Kidney epithelial cell (primary cell): ENCODE measurements at regions not wholly inside any gene's neighbourhood (a gene's known extent, or its start where the extent isn't known, plus 50 kb on each side); places are given as distances from the start of the nearest gene placed in this dataset.

Source experiments
- DNase-seq: peaks from one replicate; pipeline ENCODE4 v3.0.0-alpha.2; 2010; ENCODE audit warnings: low read depth
- H3K27me3 ChIP-seq: 2 replicates; pipeline ENCODE4 v1.6.0; 2011; ENCODE audit warnings: low read length; ENCODE audit not compliant: control insufficient read depth, insufficient read depth
- H3K36me3 ChIP-seq: 2 replicates; pipeline ENCODE4 v1.5.1; 2011; ENCODE audit warnings: low read length; ENCODE audit not compliant: control insufficient read depth, insufficient read depth
- H3K4me3 ChIP-seq: 2 replicates; pipeline ENCODE4 v1.5.1; 2011; ENCODE audit warnings: low read depth, mild to moderate bottlenecking, control low read depth, low read length
- TF ChIP-seq, protein P1 (sequence below): IDR thresholded peaks from 2 replicates; pipeline ENCODE4 v1.5.1; 2011; ENCODE audit warnings: mild to moderate bottlenecking, moderate library complexity, low read length, control low read depth, inconsistent platforms; ENCODE audit not compliant: insufficient read depth, poor library complexity, severe bottlenecking

GRCh38 chr5:7978114-7978513 lies 109.2 kb downstream of the MTRR start:
- TF ChIP-seq, protein P1, sequence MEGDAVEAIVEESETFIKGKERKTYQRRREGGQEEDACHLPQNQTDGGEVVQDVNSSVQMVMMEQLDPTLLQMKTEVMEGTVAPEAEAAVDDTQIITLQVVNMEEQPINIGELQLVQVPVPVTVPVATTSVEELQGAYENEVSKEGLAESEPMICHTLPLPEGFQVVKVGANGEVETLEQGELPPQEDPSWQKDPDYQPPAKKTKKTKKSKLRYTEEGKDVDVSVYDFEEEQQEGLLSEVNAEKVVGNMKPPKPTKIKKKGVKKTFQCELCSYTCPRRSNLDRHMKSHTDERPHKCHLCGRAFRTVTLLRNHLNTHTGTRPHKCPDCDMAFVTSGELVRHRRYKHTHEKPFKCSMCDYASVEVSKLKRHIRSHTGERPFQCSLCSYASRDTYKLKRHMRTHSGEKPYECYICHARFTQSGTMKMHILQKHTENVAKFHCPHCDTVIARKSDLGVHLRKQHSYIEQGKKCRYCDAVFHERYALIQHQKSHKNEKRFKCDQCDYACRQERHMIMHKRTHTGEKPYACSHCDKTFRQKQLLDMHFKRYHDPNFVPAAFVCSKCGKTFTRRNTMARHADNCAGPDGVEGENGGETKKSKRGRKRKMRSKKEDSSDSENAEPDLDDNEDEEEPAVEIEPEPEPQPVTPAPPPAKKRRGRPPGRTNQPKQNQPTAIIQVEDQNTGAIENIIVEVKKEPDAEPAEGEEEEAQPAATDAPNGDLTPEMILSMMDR, result no peak
- no peak for DNase-seq
- H3K36me3 ChIP-seq, result no peaks in the 10 kb centered on the region
- no peaks in the 10 kb centered on the region for H3K27me3 ChIP-seq
- no peak overlapping the region for H3K4me3 ChIP-seq

GRCh38 chr5:7978991-7979390 lies 110.0 kb downstream of the MTRR start:
- Histone ChIP-seq H3K27me3 (no peaks in the 10 kb centered on the region), H3K4me3 (no peak overlapping the region), H3K36me3 (no peaks in the 10 kb centered on the region)
- TF ChIP-seq, protein P1, result no peak
- DNase-seq, result no peak

GRCh38 chr5:7980881-7981280 lies 111.9 kb downstream of the MTRR start:
- no peak for DNase-seq
- Histone ChIP-seq H3K36me3 (no peaks in the 10 kb centered on the region), H3K4me3 (no peak overlapping the region), H3K27me3 (no peaks in the 10 kb centered on the region)
- TF ChIP-seq, protein P1, result no peak

DNA sequence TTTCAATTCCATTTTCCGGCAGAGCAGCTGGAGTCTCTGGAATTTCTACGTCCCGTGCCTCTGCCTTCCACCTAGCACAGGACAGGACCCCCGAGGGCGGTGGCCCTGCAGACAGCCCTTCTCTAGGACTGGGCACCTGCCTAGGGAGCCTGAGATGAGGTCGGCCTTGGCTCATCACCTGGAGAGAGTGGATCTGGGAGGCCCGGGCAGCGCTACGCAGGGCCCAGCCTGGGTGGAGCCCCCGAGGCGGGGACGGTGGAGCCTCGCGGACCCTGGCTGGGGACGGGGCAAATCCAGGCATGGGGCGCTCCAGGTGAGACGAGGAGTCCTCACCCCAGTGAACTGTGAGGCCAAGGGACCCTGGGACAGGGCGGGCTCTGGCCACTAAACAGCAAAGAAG lies 114.5 kb downstream of the MTRR start:
- TF ChIP-seq, protein P1, result no peak
- no peak for DNase-seq
- no peak overlapping the region for H3K4me3 ChIP-seq

DNA sequence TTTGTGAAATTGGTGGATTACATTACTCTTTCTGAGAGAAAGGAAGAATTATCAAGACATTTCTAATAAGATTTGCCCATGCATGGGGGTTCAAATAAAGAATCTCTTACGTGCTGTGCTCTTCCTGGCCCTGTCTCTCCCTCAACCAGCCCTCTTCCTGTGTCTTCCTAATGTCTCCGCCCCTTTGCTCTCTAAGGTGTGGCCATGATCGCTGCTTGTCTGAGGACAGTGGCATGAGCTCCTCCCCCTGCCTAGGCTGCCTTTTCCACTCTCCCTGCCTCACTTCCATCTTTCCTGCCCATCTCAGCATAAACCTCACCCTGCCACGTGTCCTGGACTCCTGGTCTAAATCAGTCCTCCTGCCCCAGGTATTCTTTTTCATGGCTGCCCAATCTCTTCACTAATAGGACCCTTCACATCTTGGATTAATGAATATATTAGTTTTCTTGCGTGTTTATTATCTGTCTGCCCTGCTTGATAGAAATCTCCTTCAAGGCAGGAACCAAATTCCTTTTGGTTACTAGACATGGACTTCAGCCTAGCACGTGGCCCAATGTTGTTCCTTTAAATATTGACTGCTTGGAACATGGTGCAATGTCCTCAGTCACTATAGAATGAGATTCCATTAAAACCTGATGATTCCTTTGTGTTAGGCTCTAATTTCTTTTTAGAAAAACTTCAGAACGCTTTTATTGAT lies 122.3 kb downstream of the MTRR start:
- H3K36me3 ChIP-seq, result no peaks in the 10 kb centered on the region
- H3K4me3 ChIP-seq, result no peak overlapping the region
- no peak for DNase-seq
- H3K27me3 ChIP-seq, result no peaks in the 10 kb centered on the region
- TF ChIP-seq, protein P1, result no peak

More for the DNA sequence above, 114.5 kb downstream of the MTRR start:
- Histone ChIP-seq H3K27me3 (no peaks in the 10 kb centered on the region), H3K36me3 (no peaks in the 10 kb centered on the region)
